HepG2 (cell line): ENCODE measurements at regions not wholly inside any gene's neighbourhood (a gene's known extent, or its start where the extent isn't known, plus 50 kb on each side); places are given as distances from the start of the nearest gene placed in this dataset.

Experiments used
- ATAC-seq: fragments of 200-7000 bp; cut with Tn5 transposase; 3 replicates; pipeline ENCODE4 v1.9.1; 2020; ENCODE audit warnings: mild to moderate bottlenecking, moderate library complexity
- BruUV-seq: library from RNA; stranded (reverse); fragments of 400-500 nt; replicated peaks from 2 replicates; lab custom pipeline; 2021; lab: Mats Ljungman, UMichigan
- CTCF ChIA-PET: fragments of 300-600 bp; formaldehyde crosslinking; extraction: SDS; loops from one replicate; lab custom pipeline; 2021; ENCODE audit warnings: low total read pairs, inconsistent platforms, low intra/inter-chr PET ratio; lab: Yijun Ruan, JAX
- POLR2A ChIA-PET: fragments of 350-600 bp; sonication (Branson Sonifier 250); formaldehyde crosslinking; loops from one replicate; lab custom pipeline; 2020; ENCODE audit warnings: antibody characterized with exemption, inconsistent platforms; lab: Yijun Ruan, JAX
- DNase-seq: peaks from one replicate; pipeline ENCODE4 v3.0.0-alpha.2; 2015; ENCODE audit warnings: low spot score
- FAIRE-seq: peaks from 3 replicates; lab custom pipeline; 2011; peaks lifted over from hg19 to GRCh38; lab: Jason Lieb, UNC
- H2AFZ ChIP-seq: one replicate; pipeline ENCODE4 v1.6.1; 2011; ENCODE audit warnings: low read length, inconsistent platforms
- H3K27ac ChIP-seq: fragments of 300-600 bp; 3 replicates; pipeline ENCODE4 v1.8.0; 2011; ENCODE audit warnings: mixed run types, mild to moderate bottlenecking, mixed read lengths, low read length, inconsistent platforms; ENCODE audit not compliant: insufficient read depth; ENCODE audit errors: extremely low read length
- H3K27me3 ChIP-seq, 2 experiments: fragments of 200-600 bp in 1 of 2; 2 replicates in 1 of 2; 3 replicates in 1 of 2; pipeline versions ENCODE4 v1.6.0 to v1.8.0; 2011; ENCODE audit warnings: low read length in 2 of 2, mild to moderate bottlenecking in 2 of 2, moderate library complexity in 2 of 2, inconsistent platforms in 1 of 2; ENCODE audit not compliant: insufficient read depth in 2 of 2, control insufficient read depth in 1 of 2
- H3K36me3 ChIP-seq, 2 experiments: fragments of 200-600 bp in 1 of 2; replicated peaks in 1 of 2; 2 replicates in 1 of 2; 3 replicates in 1 of 2; pipeline versions ENCODE4 v1.5.1 to v1.8.0; 2011; ENCODE audit warnings: low read length in 2 of 2, inconsistent platforms in 1 of 2; ENCODE audit not compliant: insufficient read depth in 2 of 2, control insufficient read depth in 1 of 2
- H3K4me1 ChIP-seq: 2 replicates; pipeline ENCODE4 v1.5.1; 2012; ENCODE audit warnings: low read length, inconsistent platforms; ENCODE audit not compliant: insufficient read depth
- H3K4me2 ChIP-seq: 2 replicates; pipeline ENCODE4 v1.6.0; 2011; ENCODE audit warnings: low read depth, low read length, inconsistent platforms
- H3K4me3 ChIP-seq, 3 experiments: fragments of 200-600 bp in 1 of 3; sonication (generic), shearing (Covaris generic) in 1 of 3; replicated peaks in 1 of 3; 2 replicates each; pipeline ENCODE4 v1.5.1; 2011 to 2016; ENCODE audit warnings: low read length in 3 of 3, inconsistent platforms in 2 of 3, low read depth in 2 of 3, mild to moderate bottlenecking in 2 of 3, control low read depth in 1 of 3, mixed read lengths in 1 of 3; ENCODE audit not compliant: insufficient read depth in 1 of 3
- H3K79me2 ChIP-seq: one replicate; pipeline ENCODE4 v1.6.1; 2011; ENCODE audit warnings: low read length, inconsistent platforms; ENCODE audit not compliant: insufficient read depth
- H3K9ac ChIP-seq: 2 replicates; pipeline ENCODE4 v1.6.0; 2011; ENCODE audit warnings: mild to moderate bottlenecking, low read depth, low read length, inconsistent platforms; ENCODE audit not compliant: insufficient read depth
- H3K9me3 ChIP-seq: 2 replicates; pipeline ENCODE4 v1.5.1; 2012; ENCODE audit warnings: mild to moderate bottlenecking, low read length
- H4K20me1 ChIP-seq: 2 replicates; pipeline ENCODE4 v1.6.0; 2011; ENCODE audit warnings: inconsistent platforms, mild to moderate bottlenecking, low read length, moderate library complexity; ENCODE audit not compliant: insufficient read depth
- ATAD3A ChIP-seq: sonication (generic); formaldehyde crosslinking; IDR thresholded peaks from 2 replicates; pipeline ENCODE4 v1.4.0; 2020; ENCODE audit warnings: missing genetic modification reagents
- CEBPG ChIP-seq: IDR thresholded peaks from 2 replicates; pipeline ENCODE4 v1.6.1; 2016
- CENPBD1 ChIP-seq: sonication (generic); formaldehyde crosslinking; IDR thresholded peaks from 2 replicates; pipeline ENCODE4 v1.8.0; 2022; ENCODE audit warnings: missing genetic modification reagents, low read depth, mild to moderate bottlenecking, borderline replicate concordance
- DR1 ChIP-seq: sonication (generic); formaldehyde crosslinking; IDR thresholded peaks from 2 replicates; pipeline ENCODE4 v1.8.0; 2021; ENCODE audit warnings: mild to moderate bottlenecking, missing genetic modification reagents, inconsistent platforms
- FOXK2 ChIP-seq: fragments of 450-650 bp; IDR thresholded peaks from 2 replicates; pipeline ENCODE4 v1.6.1; 2016
- GRHL1 ChIP-seq: sonication (generic); formaldehyde crosslinking; conservative IDR thresholded peaks from 2 replicates; pipeline ENCODE4 v1.8.0; 2022; ENCODE audit warnings: missing genetic modification reagents
- MEF2D ChIP-seq: sonication (generic); formaldehyde crosslinking; IDR thresholded peaks from 2 replicates; pipeline ENCODE4 v1.5.1; 2020; ENCODE audit warnings: mild to moderate bottlenecking, missing genetic modification reagents
- NBN ChIP-seq: fragments of 450-650 bp; conservative IDR thresholded peaks from 2 replicates; pipeline ENCODE4 v1.6.1; 2017
- PBX2 ChIP-seq: IDR thresholded peaks from 2 replicates; pipeline ENCODE4 v1.6.1; 2016; ENCODE audit warnings: control low read depth
- PLRG1 ChIP-seq: fragments of 450-650 bp; conservative IDR thresholded peaks from 2 replicates; pipeline ENCODE4 v1.6.1; 2016
- REPIN1 ChIP-seq: sonication (generic); formaldehyde crosslinking; IDR thresholded peaks from 2 replicates; pipeline ENCODE4 v1.8.0; 2022; ENCODE audit warnings: missing genetic modification reagents, low read depth, mild to moderate bottlenecking, borderline replicate concordance
- RFXAP ChIP-seq: sonication (generic); formaldehyde crosslinking; IDR thresholded peaks from 2 replicates; pipeline ENCODE4 v1.4.0; 2020; ENCODE audit warnings: missing genetic modification reagents, borderline replicate concordance
- SRSF4 ChIP-seq: fragments of 200-400 bp; formaldehyde crosslinking; IDR thresholded peaks from one replicate; pipeline ENCODE4 v1.6.1; 2018; ENCODE audit warnings: mild to moderate bottlenecking, low read depth, low read length, moderate library complexity; ENCODE audit not compliant: poor library complexity, severe bottlenecking
- SSRP1 ChIP-seq: IDR thresholded peaks from 2 replicates; pipeline ENCODE4 v1.6.1; 2016; ENCODE audit warnings: control low read depth
- TFAP4 ChIP-seq: sonication (generic); IDR thresholded peaks from 2 replicates; pipeline ENCODE4 v1.6.1; 2016; ENCODE audit warnings: low read depth, borderline replicate concordance
- ZNF276 ChIP-seq: sonication (generic); formaldehyde crosslinking; IDR thresholded peaks from 2 replicates; pipeline ENCODE4 v1.4.0; 2020; ENCODE audit warnings: mild to moderate bottlenecking, low read depth, missing genetic modification reagents
- ZNF569 ChIP-seq: sonication (generic); formaldehyde crosslinking; IDR thresholded peaks from 2 replicates; pipeline ENCODE4 v1.5.0; 2020; ENCODE audit warnings: mild to moderate bottlenecking, missing genetic modification reagents, moderate library complexity, borderline replicate concordance
- ZNF704 ChIP-seq: sonication (generic); formaldehyde crosslinking; IDR thresholded peaks from 2 replicates; pipeline ENCODE4 v1.8.1; 2023; ENCODE audit warnings: mild to moderate bottlenecking, inconsistent platforms, moderate library complexity, missing genetic modification reagents, borderline replicate concordance
- ZNF768 ChIP-seq: sonication (generic); formaldehyde crosslinking; IDR thresholded peaks from 2 replicates; pipeline ENCODE4 v1.4.0; 2020; ENCODE audit warnings: missing genetic modification reagents
- WGBS: methylation state at CpG from one replicate; pipeline ENCODE4 v1.1.6; 2017; ENCODE audit warnings: low lambda C conversion rate; 5-methylcytosine and 5-hydroxymethylcytosine counted together
- in situ Hi-C: cut with HindIII; loops from 2 replicates; pipeline ENCODE4 v1.10.0; 2017; ENCODE audit warnings: low pct_unique_long_range_greater_than_20kb; ENCODE audit not compliant: extremely low pct_ligation_motif_present
- intact Hi-C: fragments of 100-400 bp; cut with micrococcal nuclease; formaldehyde crosslinking; loops from one replicate; pipeline ENCODE4 v1.10.0; 2022; ENCODE audit not compliant: unreplicated experiment

- TF ChIP-seq PBX2 (CRISPR knock-in tag): no peak
- TF ChIP-seq ZNF704 (CRISPR knock-in tag): no peak
- no peak for TF ChIP-seq NBN
- no peak for TF ChIP-seq PLRG1
Observed at GRCh38 chr2:61736953-61737352, 116.9 kb downstream of the FAM161A start (continued).

GRCh38 chr2:61733563-61733962 lies 120.3 kb downstream of the FAM161A start:
- POLR2A ChIA-PET: no interaction called here
- H3K4me3 ChIP-seq: no peak overlapping the region
- no peak overlapping the region for H2AFZ ChIP-seq
- H3K27me3 ChIP-seq: peaks cover 0 to 9% of the 10 kb centered on the region in 2 experiments; a peak in 1 of 5 replicates
- H3K9me3 ChIP-seq: no peaks in the 10 kb centered on the region
- in situ Hi-C loops (no loop called here), intact Hi-C loops (no loop called here)
- no peaks in the 10 kb centered on the region for H3K36me3 ChIP-seq
- H4K20me1 ChIP-seq: no peaks in the 10 kb centered on the region
- no peak overlapping the region for H3K27ac ChIP-seq
- BruUV-seq: no TSS peak
- H3K4me2 ChIP-seq: no peak overlapping the region
- WGBS: 25% methylated on average over 2 of the region's 2 CpGs
- no peaks in the 10 kb centered on the region for H3K79me2 ChIP-seq
- CTCF ChIA-PET: no interaction called here
- no peak for ATAC-seq
- H3K4me1 ChIP-seq: no peaks in the 10 kb centered on the region
- no peak for DNase-seq
- FAIRE-seq: no peak
- no peak overlapping the region for H3K9ac ChIP-seq
- TF ChIP-seq TFAP4: no peak
- TF ChIP-seq ZNF569 (CRISPR knock-in tag): no peak
- no peak for TF ChIP-seq ZNF768 (CRISPR knock-in tag)
- no peak for TF ChIP-seq SRSF4
- no peak for TF ChIP-seq REPIN1 (CRISPR knock-in tag)
- TF ChIP-seq MEF2D (CRISPR knock-in tag): no peak
- no peak for TF ChIP-seq CENPBD1 (CRISPR knock-in tag)
- TF ChIP-seq ZNF276 (CRISPR knock-in tag): no peak
- TF ChIP-seq DR1 (CRISPR knock-in tag): no peak
- no peak for TF ChIP-seq GRHL1 (CRISPR knock-in tag)
- TF ChIP-seq FOXK2: no peak
- TF ChIP-seq ATAD3A: no peak
- no peak for TF ChIP-seq RFXAP (CRISPR knock-in tag)
- no peak for TF ChIP-seq SSRP1 (CRISPR knock-in tag)
- no peak for TF ChIP-seq CEBPG (CRISPR knock-in tag)
